HCT116 (cell line): ENCODE measurements at regions not wholly inside any gene's neighbourhood (a gene's known extent, or its start where the extent isn't known, plus 50 kb on each side); places are given as distances from the start of the nearest gene placed in this dataset.

ENCODE experiments used
- ATAC-seq: fragments of 200-7000 bp; cut with Tn5 transposase; 2 replicates; pipeline ENCODE4 v1.9.1; 2020; ENCODE audit warnings: mild to moderate bottlenecking, moderate library complexity
- BruUV-seq: library from RNA; stranded (reverse); fragments of 400-500 nt; replicated peaks from 2 replicates; lab custom pipeline; 2021; lab: Mats Ljungman, UMichigan
- CTCF ChIA-PET: fragments of 300-600 bp; sonication (Branson Sonifier 250); formaldehyde crosslinking; loops from one replicate; lab custom pipeline; 2021; ENCODE audit warnings: antibody characterized with exemption; lab: Charles Lee
- POLR2A ChIA-PET: fragments of 300-600, 350-600 bp; sonication (Branson Sonifier 250); formaldehyde crosslinking; loops from one replicate; lab custom pipeline; 2021; ENCODE audit warnings: antibody characterized with exemption; lab: Charles Lee
- RAD21 ChIA-PET, 2 experiments: fragments of 300-600 bp; sonication (Branson Sonifier 250); formaldehyde crosslinking; loops; one replicate each; lab custom pipeline; 2023; ENCODE audit warnings: low total read pairs in 2 of 2; ENCODE audit not compliant: uncharacterized antibody in 2 of 2, unreplicated experiment in 2 of 2, low non-redundant PET in 1 of 2; lab: Charles Lee
- DNase-seq: peaks from one replicate; pipeline ENCODE4 v3.0.0-alpha.2; 2010; ENCODE audit warnings: low read depth, low spot score
- H2AFZ ChIP-seq: fragments of 200-600 bp; shearing (Covaris generic), sonication (generic); 2 replicates; pipeline ENCODE4 v1.6.1; 2017; ENCODE audit warnings: low read depth, mixed run types, mixed read lengths, antibody characterized with exemption, low read length; ENCODE audit not compliant: poor library complexity, severe bottlenecking
- H3K27ac ChIP-seq: 2 replicates; pipeline ENCODE4 v1.5.1; 2012; ENCODE audit warnings: low read depth, low read length
- H3K27me3 ChIP-seq: fragments of 200-600 bp; sonication (generic); 2 replicates; pipeline ENCODE4 v1.6.1; 2016; ENCODE audit warnings: mixed run types, low read length, mixed read lengths; ENCODE audit not compliant: insufficient read depth
- H3K36me3 ChIP-seq, 2 experiments: fragments of 200-500 bp in 1 of 2; fragments of 200-600 bp in 1 of 2; sonication (Bioruptor generic) in 1 of 2; sonication (generic) in 1 of 2; 2 replicates each; pipeline versions ENCODE4 v1.5.1 to v1.6.1; 2014 to 2016; ENCODE audit warnings: low read length in 2 of 2, inconsistent platforms in 1 of 2, mixed read lengths in 1 of 2, mixed run types in 1 of 2; ENCODE audit not compliant: insufficient read depth in 2 of 2, control insufficient read depth in 1 of 2
- H3K4me1 ChIP-seq, 2 experiments: fragments of 200-600 bp in 1 of 2; sonication (generic) in 1 of 2; 2 replicates each; pipeline versions ENCODE4 v1.5.1 to v1.6.1; 2012 to 2017; ENCODE audit warnings: low read length in 2 of 2, inconsistent platforms in 1 of 2, mild to moderate bottlenecking in 1 of 2, mixed read lengths in 1 of 2, mixed run types in 1 of 2, moderate library complexity in 1 of 2; ENCODE audit not compliant: insufficient read depth in 2 of 2, control insufficient read depth in 1 of 2
- H3K4me2 ChIP-seq: fragments of 200-600 bp; sonication (generic); 2 replicates; pipeline ENCODE4 v1.6.1; 2017; ENCODE audit warnings: mixed run types, low read length, mixed read lengths
- H3K4me3 ChIP-seq, 2 experiments: fragments of 200-600 bp in 1 of 2; sonication (generic) in 1 of 2; replicated peaks in 1 of 2; 2 replicates each; pipeline ENCODE4 v1.5.1; 2011 to 2016; ENCODE audit warnings: low read length in 2 of 2, control low read depth in 1 of 2, low read depth in 1 of 2, mild to moderate bottlenecking in 1 of 2, mixed read lengths in 1 of 2, mixed run types in 1 of 2
- H3K79me2 ChIP-seq: fragments of 200-600 bp; sonication (generic); 2 replicates; pipeline ENCODE4 v1.6.1; 2017; ENCODE audit warnings: mild to moderate bottlenecking, mixed run types, low read length, moderate library complexity, mixed read lengths; ENCODE audit not compliant: insufficient read depth
- H3K9ac ChIP-seq: fragments of 200-600 bp; sonication (generic); 2 replicates; pipeline ENCODE4 v1.6.1; 2016; ENCODE audit warnings: low read length, mixed read lengths
- H3K9me2 ChIP-seq: fragments of 200-600 bp; sonication (generic), shearing (Covaris generic); 2 replicates; pipeline ENCODE4 v1.6.1; 2017; ENCODE audit warnings: mixed run types, mild to moderate bottlenecking, moderate library complexity; ENCODE audit not compliant: insufficient read depth
- H3K9me3 ChIP-seq, 2 experiments: fragments of 200-500 bp in 1 of 2; fragments of 200-600 bp in 1 of 2; sonication (Bioruptor generic) in 1 of 2; sonication (generic) in 1 of 2; 2 replicates each; pipeline ENCODE4 v1.6.1; 2014 to 2017; ENCODE audit warnings: low read length in 2 of 2, mixed read lengths in 2 of 2, inconsistent platforms in 1 of 2, low read depth in 1 of 2, mild to moderate bottlenecking in 1 of 2, mixed run types in 1 of 2, moderate library complexity in 1 of 2; ENCODE audit not compliant: control insufficient read depth in 1 of 2, insufficient read depth in 1 of 2
- H4K20me1 ChIP-seq: fragments of 200-600 bp; sonication (generic), shearing (Covaris generic); 2 replicates; pipeline ENCODE4 v1.6.1; 2017; ENCODE audit warnings: mixed run types, mild to moderate bottlenecking, moderate library complexity; ENCODE audit not compliant: insufficient read depth
- CEBPB ChIP-seq: IDR thresholded peaks from 2 replicates; pipeline ENCODE4 v1.6.1; 2012; ENCODE audit warnings: low read depth
- EGR1 ChIP-seq: IDR thresholded peaks from 2 replicates; pipeline ENCODE4 v1.6.1; 2012; ENCODE audit warnings: low read depth
- ELF1 ChIP-seq: IDR thresholded peaks from 2 replicates; pipeline ENCODE4 v1.6.1; 2012; ENCODE audit warnings: low read depth, borderline replicate concordance
- EZH2 ChIP-seq: fragments of 200-600 bp; sonication (generic); IDR thresholded peaks from 2 replicates; pipeline ENCODE4 v1.6.1; 2017; ENCODE audit warnings: antibody characterized with exemption, mixed run types
- EZH2phosphoT487 ChIP-seq: fragments of 200-600 bp; IDR thresholded peaks from 2 replicates; pipeline ENCODE4 v1.6.1; 2018; ENCODE audit warnings: antibody characterized with exemption, borderline replicate concordance
- JUND ChIP-seq: IDR thresholded peaks from 2 replicates; pipeline ENCODE4 v1.6.1; 2012
- POLR2A ChIP-seq: IDR thresholded peaks from 2 replicates; pipeline ENCODE4 v1.7.0; 2011; ENCODE audit warnings: borderline replicate concordance; ENCODE audit not compliant: insufficient read depth, insufficient read length; ENCODE audit errors: extremely low read depth
- POLR2AphosphoS5 ChIP-seq: IDR thresholded peaks from 2 replicates; pipeline ENCODE4 v1.6.1; 2011; ENCODE audit warnings: mild to moderate bottlenecking, low read depth, low read length, moderate library complexity
- SIN3A ChIP-seq: IDR thresholded peaks from 2 replicates; pipeline ENCODE4 v1.6.1; 2012; ENCODE audit warnings: low read depth
- SP1 ChIP-seq: IDR thresholded peaks from 2 replicates; pipeline ENCODE4 v1.6.1; 2012; ENCODE audit warnings: low read depth
- SRF ChIP-seq: IDR thresholded peaks from 2 replicates; pipeline ENCODE4 v1.6.1; 2012; ENCODE audit warnings: low read depth
- TCF7L2 ChIP-seq: IDR thresholded peaks from 2 replicates; pipeline ENCODE4 v1.7.0; 2011; ENCODE audit warnings: borderline replicate concordance, inconsistent platforms; ENCODE audit not compliant: insufficient read depth, insufficient read length; ENCODE audit errors: extremely low read depth
- ZNF274 ChIP-seq: fragments of 200-500 bp; sonication (Bioruptor generic); IDR thresholded peaks from 2 replicates; pipeline ENCODE4 v1.6.1; 2014; ENCODE audit warnings: mild to moderate bottlenecking, low read depth, low read length, inconsistent platforms
- intact Hi-C: fragments of 100-400 bp; cut with micrococcal nuclease; formaldehyde crosslinking; loops from 2 replicates; pipeline ENCODE4 v1.10.0; 2022
- TF ChIP-seq, protein P1 (sequence below): IDR thresholded peaks from 2 replicates; pipeline ENCODE4 v1.6.1; 2012
- TF ChIP-seq, protein P2 (sequence below): IDR thresholded peaks from 2 replicates; pipeline ENCODE4 v1.6.1; 2012; ENCODE audit warnings: low read depth
- TF ChIP-seq, protein P3 (sequence below): IDR thresholded peaks from 2 replicates; pipeline ENCODE4 v1.6.1; 2012

DNA sequence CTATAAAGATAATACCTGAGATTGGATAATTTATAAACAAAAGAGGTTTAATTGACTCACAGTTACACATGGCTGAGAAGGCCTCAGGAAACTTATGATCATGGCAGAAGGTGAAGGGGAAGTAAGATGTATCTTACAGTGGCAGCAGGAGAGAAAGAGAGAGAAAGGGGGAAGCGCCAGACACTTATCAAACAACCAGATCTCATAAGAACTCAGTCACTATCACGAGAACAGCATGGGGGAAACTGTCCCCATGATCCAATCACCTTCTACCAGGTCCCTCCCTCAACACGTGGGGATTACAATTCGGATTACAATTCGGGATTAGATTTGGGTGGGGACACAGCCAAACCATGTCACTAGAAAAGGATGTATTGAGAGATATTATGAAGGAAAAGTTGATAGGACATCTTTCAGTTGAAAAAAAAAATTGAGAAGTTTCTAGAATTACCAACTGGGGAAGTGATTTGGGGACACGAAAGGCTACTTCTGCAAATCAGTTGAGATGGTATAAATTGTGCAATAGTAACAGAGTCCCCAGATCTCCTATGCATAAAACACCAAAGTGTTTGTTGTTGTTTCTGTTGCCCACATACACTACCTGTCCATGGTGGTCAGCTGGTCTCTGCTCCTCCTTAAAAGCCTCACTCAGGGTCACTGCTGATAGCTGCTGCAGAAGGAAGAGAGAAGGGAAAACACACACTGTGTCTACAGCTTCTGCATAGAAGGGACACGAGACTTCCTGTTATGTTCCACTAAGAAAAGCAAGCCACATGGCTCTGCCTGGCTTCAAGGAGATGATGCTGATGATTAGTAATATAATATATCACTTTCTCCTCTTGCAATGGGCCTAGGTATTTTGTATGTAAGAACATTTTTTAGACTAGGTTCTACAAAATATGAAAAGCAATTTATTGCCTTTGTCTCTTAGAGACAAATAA is 465.5 kb downstream of the PDZRN4 start:
- ChIA-PET POLR2A (no interaction called here), CTCF (no interaction called here), RAD21 (no interaction called here)
- no peak overlapping the region for H3K27ac ChIP-seq
- H3K4me1 ChIP-seq = no peaks in the 10 kb centered on the region
- H4K20me1 ChIP-seq = no peaks in the 10 kb centered on the region
- H3K79me2 ChIP-seq = no peaks in the 10 kb centered on the region
- H3K9me2 ChIP-seq = no peaks in the 10 kb centered on the region
- TF ChIP-seq CEBPB = no peak
- TF ChIP-seq, protein P1, sequence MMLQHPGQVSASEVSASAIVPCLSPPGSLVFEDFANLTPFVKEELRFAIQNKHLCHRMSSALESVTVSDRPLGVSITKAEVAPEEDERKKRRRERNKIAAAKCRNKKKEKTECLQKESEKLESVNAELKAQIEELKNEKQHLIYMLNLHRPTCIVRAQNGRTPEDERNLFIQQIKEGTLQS = no peak
- no peak overlapping the region for H3K4me2 ChIP-seq
- BruUV-seq = no TSS peak
- H3K9ac ChIP-seq = no peak overlapping the region
- H3K27me3 ChIP-seq = no peaks in the 10 kb centered on the region
- H2AFZ ChIP-seq = no peak overlapping the region
- ATAC-seq = no peak
- DNase-seq = no peak
- H3K9me3 ChIP-seq = no peaks in the 10 kb centered on the region
- intact Hi-C loops = no loop called here
- H3K36me3 ChIP-seq = no peaks in the 10 kb centered on the region
- no peak overlapping the region for H3K4me3 ChIP-seq

DNA sequence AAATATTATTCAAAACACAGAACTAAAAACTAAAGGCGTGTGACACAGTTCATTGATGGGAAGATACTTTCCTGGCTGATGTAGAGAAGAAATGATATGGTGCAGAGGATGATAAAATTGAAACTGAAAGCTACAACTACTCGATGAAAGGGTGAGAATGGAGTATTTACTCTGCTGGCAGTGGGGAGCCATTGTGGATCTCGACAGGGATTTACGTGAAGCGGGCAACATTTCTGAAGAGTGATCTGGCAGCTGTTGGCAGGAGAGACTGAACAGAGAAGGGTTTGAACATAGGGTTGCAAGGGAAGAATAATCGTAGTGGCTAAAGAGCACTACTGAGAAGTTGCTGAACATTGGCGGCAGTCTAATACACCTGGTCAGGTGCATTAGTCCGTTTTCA is 464.9 kb downstream of the PDZRN4 start:
- Histone ChIP-seq H3K4me2 (no peak overlapping the region), H2AFZ (no peak overlapping the region), H3K36me3 (no peaks in the 10 kb centered on the region), H3K4me1 (no peaks in the 10 kb centered on the region), H3K27me3 (no peaks in the 10 kb centered on the region), H3K9ac (no peak overlapping the region), H3K9me2 (no peaks in the 10 kb centered on the region), H3K27ac (no peak overlapping the region), H3K79me2 (no peaks in the 10 kb centered on the region), H3K9me3 (no peaks in the 10 kb centered on the region), H3K4me3 (no peak overlapping the region), H4K20me1 (no peaks in the 10 kb centered on the region)
- no TSS peak for BruUV-seq
- RAD21 ChIA-PET = no interaction called here
- no peak for ATAC-seq
- no peak for DNase-seq
- intact Hi-C loops = no loop called here
- CTCF ChIA-PET = no interaction called here
- POLR2A ChIA-PET = no interaction called here
- TF ChIP-seq, protein P2, sequence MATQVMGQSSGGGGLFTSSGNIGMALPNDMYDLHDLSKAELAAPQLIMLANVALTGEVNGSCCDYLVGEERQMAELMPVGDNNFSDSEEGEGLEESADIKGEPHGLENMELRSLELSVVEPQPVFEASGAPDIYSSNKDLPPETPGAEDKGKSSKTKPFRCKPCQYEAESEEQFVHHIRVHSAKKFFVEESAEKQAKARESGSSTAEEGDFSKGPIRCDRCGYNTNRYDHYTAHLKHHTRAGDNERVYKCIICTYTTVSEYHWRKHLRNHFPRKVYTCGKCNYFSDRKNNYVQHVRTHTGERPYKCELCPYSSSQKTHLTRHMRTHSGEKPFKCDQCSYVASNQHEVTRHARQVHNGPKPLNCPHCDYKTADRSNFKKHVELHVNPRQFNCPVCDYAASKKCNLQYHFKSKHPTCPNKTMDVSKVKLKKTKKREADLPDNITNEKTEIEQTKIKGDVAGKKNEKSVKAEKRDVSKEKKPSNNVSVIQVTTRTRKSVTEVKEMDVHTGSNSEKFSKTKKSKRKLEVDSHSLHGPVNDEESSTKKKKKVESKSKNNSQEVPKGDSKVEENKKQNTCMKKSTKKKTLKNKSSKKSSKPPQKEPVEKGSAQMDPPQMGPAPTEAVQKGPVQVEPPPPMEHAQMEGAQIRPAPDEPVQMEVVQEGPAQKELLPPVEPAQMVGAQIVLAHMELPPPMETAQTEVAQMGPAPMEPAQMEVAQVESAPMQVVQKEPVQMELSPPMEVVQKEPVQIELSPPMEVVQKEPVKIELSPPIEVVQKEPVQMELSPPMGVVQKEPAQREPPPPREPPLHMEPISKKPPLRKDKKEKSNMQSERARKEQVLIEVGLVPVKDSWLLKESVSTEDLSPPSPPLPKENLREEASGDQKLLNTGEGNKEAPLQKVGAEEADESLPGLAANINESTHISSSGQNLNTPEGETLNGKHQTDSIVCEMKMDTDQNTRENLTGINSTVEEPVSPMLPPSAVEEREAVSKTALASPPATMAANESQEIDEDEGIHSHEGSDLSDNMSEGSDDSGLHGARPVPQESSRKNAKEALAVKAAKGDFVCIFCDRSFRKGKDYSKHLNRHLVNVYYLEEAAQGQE = no peak
- TF ChIP-seq CEBPB = no peak
- TF ChIP-seq ELF1 = no peak
- no peak for TF ChIP-seq SIN3A
- no peak for TF ChIP-seq JUND
- TF ChIP-seq, protein P1 = no peak
- no peak for TF ChIP-seq SRF
- TF ChIP-seq POLR2A = no peak
- no peak for TF ChIP-seq SP1
- no peak for TF ChIP-seq POLR2AphosphoS5
- no peak for TF ChIP-seq ZNF274
- TF ChIP-seq, protein P3, sequence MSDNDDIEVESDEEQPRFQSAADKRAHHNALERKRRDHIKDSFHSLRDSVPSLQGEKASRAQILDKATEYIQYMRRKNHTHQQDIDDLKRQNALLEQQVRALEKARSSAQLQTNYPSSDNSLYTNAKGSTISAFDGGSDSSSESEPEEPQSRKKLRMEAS = no peak
- no peak for TF ChIP-seq TCF7L2
- TF ChIP-seq EZH2phosphoT487 = no peak
- TF ChIP-seq EZH2 = no peak
- TF ChIP-seq EGR1 = no peak
